OCI-LY3 (cell line): ENCODE measurements at regions not wholly inside any gene's neighbourhood (a gene's known extent, or its start where the extent isn't known, plus 50 kb on each side); places are given as distances from the start of the nearest gene placed in this dataset.

Experiments used
- EZH2phosphoT487 ChIP-seq: fragments of 200-600 bp; shearing (Covaris generic); IDR thresholded peaks from 2 replicates; pipeline ENCODE4 v1.6.1; 2018; ENCODE audit warnings: antibody characterized with exemption, mixed run types, low read depth
- TF ChIP-seq, protein P1 (sequence below): fragments of 200-600, 300-600 bp; sonication (generic); IDR thresholded peaks from 2 replicates; pipeline ENCODE4 v1.5.1; 2014; ENCODE audit warnings: antibody characterized with exemption, low read length, low read depth

- TF ChIP-seq, protein P1, sequence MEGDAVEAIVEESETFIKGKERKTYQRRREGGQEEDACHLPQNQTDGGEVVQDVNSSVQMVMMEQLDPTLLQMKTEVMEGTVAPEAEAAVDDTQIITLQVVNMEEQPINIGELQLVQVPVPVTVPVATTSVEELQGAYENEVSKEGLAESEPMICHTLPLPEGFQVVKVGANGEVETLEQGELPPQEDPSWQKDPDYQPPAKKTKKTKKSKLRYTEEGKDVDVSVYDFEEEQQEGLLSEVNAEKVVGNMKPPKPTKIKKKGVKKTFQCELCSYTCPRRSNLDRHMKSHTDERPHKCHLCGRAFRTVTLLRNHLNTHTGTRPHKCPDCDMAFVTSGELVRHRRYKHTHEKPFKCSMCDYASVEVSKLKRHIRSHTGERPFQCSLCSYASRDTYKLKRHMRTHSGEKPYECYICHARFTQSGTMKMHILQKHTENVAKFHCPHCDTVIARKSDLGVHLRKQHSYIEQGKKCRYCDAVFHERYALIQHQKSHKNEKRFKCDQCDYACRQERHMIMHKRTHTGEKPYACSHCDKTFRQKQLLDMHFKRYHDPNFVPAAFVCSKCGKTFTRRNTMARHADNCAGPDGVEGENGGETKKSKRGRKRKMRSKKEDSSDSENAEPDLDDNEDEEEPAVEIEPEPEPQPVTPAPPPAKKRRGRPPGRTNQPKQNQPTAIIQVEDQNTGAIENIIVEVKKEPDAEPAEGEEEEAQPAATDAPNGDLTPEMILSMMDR = no peak
- TF ChIP-seq EZH2phosphoT487 = no peak
These were observed 876.2 kb downstream of the TBL1XR1 start for GRCh38 chr3:176321099-176321498.
